ENCODE measurements at regions not wholly inside any gene's neighbourhood (a gene's known extent, or its start where the extent isn't known, plus 50 kb on each side); places are given as distances from the start of the nearest gene placed in this dataset.

DNA sequence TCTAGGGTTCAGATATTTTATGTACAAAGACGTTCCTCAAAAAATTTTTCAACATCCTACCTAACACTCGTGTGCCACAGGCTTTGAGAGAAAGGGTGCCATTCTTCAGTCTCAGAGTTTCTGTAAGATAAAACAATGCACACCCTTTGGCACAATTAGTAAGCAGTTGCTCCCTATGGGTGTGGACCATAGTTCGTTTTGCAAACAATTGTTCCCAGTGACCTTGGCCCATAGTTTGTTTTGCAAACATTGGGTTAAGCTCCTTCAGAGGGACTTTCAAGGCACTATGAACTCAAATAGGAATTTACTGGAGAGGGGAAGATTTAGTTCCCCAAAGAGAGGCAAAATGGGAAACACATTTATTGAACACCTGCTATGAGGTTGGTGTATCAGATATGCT is 220.3 kb upstream of the CA10 start:
- no peaks in the 10 kb centered on the region for H3K9me3 Mint-ChIP-seq (ENCODE audit: low read depth)
- no peaks in the 10 kb centered on the region for H3K36me3 Mint-ChIP-seq (ENCODE audit: low read depth)
- H3K27ac Mint-ChIP-seq (ENCODE audit: unreplicated experiment), result no peak overlapping the region
- no peak for DNase-seq (ENCODE audit: low spot score)
- no peaks in the 10 kb centered on the region for H3K4me1 Mint-ChIP-seq (ENCODE audit: low read depth)
- no peaks in the 10 kb centered on the region for H3K27me3 Mint-ChIP-seq (ENCODE audit: low read depth)
- TF ChIP-seq, protein P1, sequence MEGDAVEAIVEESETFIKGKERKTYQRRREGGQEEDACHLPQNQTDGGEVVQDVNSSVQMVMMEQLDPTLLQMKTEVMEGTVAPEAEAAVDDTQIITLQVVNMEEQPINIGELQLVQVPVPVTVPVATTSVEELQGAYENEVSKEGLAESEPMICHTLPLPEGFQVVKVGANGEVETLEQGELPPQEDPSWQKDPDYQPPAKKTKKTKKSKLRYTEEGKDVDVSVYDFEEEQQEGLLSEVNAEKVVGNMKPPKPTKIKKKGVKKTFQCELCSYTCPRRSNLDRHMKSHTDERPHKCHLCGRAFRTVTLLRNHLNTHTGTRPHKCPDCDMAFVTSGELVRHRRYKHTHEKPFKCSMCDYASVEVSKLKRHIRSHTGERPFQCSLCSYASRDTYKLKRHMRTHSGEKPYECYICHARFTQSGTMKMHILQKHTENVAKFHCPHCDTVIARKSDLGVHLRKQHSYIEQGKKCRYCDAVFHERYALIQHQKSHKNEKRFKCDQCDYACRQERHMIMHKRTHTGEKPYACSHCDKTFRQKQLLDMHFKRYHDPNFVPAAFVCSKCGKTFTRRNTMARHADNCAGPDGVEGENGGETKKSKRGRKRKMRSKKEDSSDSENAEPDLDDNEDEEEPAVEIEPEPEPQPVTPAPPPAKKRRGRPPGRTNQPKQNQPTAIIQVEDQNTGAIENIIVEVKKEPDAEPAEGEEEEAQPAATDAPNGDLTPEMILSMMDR (IDR thresholded peaks at IDR 0.05), result no peak
- no peak overlapping the region for H3K4me3 Mint-ChIP-seq (ENCODE audit: unreplicated experiment)

DNA sequence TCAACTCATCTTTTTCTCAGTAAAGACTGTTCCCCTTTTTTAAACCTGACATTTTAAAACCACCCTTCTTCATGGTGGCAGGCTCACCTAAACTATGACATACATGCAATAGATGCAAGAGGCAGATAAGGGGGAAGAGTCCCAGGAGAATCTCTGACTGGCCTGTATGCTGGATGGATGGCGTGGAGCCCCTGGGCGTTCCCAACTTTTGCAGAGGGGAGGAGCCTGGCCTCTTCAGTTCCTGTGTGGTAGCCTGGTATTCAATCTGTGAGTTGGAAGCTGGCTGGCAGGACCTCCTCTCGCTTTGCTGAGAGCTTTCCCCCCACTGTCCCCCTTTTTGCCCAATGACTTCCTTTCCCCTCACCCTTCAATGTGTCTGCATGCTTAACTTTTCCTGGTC is 217.6 kb upstream of the CA10 start:
- Mint-ChIP-seq H3K9me3 (ENCODE audit: low read depth) (no peaks in the 10 kb centered on the region), H3K4me1 (ENCODE audit: low read depth) (no peaks in the 10 kb centered on the region), H3K4me3 (ENCODE audit: unreplicated experiment) (no peak overlapping the region), H3K36me3 (ENCODE audit: low read depth) (no peaks in the 10 kb centered on the region), H3K27ac (ENCODE audit: unreplicated experiment) (no peak overlapping the region), H3K27me3 (ENCODE audit: low read depth) (no peaks in the 10 kb centered on the region)
- no peak for DNase-seq (ENCODE audit: low spot score)
- TF ChIP-seq, protein P1 (IDR thresholded peaks at IDR 0.05), result no peak

DNA sequence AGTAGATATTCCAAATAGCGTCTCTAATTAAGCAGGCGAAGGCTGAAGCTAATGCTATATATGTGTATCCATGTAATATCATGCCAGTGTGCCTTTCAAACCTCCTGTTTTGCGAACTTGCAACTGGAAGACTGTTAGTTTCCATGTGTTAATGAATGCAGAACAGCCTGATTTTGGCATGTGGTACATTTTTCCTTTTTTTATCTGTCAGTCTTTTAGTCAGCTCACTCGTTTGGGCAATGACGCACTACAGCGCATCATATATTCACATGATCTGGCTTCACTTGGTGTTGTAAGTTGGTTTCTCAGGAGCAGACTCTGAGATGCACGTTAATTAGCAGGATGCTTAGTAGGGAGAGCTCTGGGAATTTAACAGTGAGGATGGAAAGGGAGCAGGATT is 210.4 kb upstream of the CA10 start:
- DNase-seq (ENCODE audit: low spot score), result no peak
- TF ChIP-seq, protein P1 (IDR thresholded peaks at IDR 0.05), result no peak
- no peak overlapping the region for H3K27ac Mint-ChIP-seq (ENCODE audit: unreplicated experiment)
- H3K4me1 Mint-ChIP-seq (ENCODE audit: low read depth), result no peaks in the 10 kb centered on the region
- no peaks in the 10 kb centered on the region for H3K36me3 Mint-ChIP-seq (ENCODE audit: low read depth)
- H3K27me3 Mint-ChIP-seq (ENCODE audit: low read depth), result peaks cover 2% of the 10 kb centered on the region
- H3K9me3 Mint-ChIP-seq (ENCODE audit: low read depth), result no peaks in the 10 kb centered on the region
- no peak overlapping the region for H3K4me3 Mint-ChIP-seq (ENCODE audit: unreplicated experiment)

DNA sequence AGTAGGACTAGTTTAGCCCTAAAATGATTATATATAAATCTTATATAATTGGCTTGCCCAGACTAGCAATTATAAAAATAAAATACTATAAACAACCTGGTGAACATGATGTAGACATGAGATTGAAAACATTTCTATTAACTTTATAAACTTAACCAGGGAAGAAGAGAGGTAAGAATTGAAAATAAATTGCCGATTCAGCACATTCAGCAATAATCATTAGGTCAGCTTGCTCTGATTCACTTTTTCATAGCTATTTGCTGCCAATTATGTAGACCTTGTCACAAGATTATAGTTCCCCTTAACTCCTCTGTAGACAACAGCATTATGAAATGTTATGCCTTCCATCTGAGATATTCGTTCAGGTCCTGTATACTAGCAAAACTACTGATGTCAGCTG is 199.3 kb upstream of the CA10 start:
- TF ChIP-seq, protein P1 (IDR thresholded peaks at IDR 0.05), result no peak
- no peak overlapping the region for H3K4me3 Mint-ChIP-seq (ENCODE audit: unreplicated experiment)
- DNase-seq (ENCODE audit: low spot score), result no peak
- peaks cover 25% of the 10 kb centered on the region for H3K9me3 Mint-ChIP-seq (ENCODE audit: low read depth)
- no peaks in the 10 kb centered on the region for H3K27me3 Mint-ChIP-seq (ENCODE audit: low read depth)
- H3K27ac Mint-ChIP-seq (ENCODE audit: unreplicated experiment), result no peak overlapping the region
- H3K36me3 Mint-ChIP-seq (ENCODE audit: low read depth), result no peaks in the 10 kb centered on the region
- no peaks in the 10 kb centered on the region for H3K4me1 Mint-ChIP-seq (ENCODE audit: low read depth)

DNA sequence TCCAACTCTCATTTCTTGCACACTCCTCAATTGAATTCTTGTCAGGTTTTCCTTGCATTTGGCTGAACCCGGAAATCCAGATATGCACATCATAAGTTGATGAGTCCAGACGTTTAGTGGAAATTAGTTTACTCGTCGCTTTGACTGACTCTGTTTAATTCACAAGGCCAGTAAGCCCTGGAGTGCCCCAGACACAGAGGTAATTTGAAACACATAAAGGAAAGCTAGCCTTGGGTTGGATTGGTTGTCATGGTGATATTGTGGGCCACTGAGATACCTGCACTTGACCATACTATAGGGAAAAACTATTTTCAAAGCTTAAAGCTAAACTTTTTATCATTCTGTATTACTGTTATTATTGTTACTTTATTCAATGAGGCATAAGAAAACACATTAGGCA is 178.3 kb upstream of the CA10 start:
- DNase-seq (ENCODE audit: low spot score), result no peak
- Mint-ChIP-seq H3K27ac (ENCODE audit: unreplicated experiment) (no peak overlapping the region), H3K9me3 (ENCODE audit: low read depth) (peaks cover 19% of the 10 kb centered on the region), H3K36me3 (ENCODE audit: low read depth) (no peaks in the 10 kb centered on the region), H3K4me3 (ENCODE audit: unreplicated experiment) (no peak overlapping the region), H3K4me1 (ENCODE audit: low read depth) (no peaks in the 10 kb centered on the region), H3K27me3 (ENCODE audit: low read depth) (no peaks in the 10 kb centered on the region)
- TF ChIP-seq, protein P1 (IDR thresholded peaks at IDR 0.05), result no peak

Measured in chondrocyte (in vitro differentiated cells).